Esophagus (tissue), 2 donors: ENCODE measurements at regions not wholly inside any gene's neighbourhood (a gene's known extent, or its start where the extent isn't known, plus 50 kb on each side); places are given as distances from the start of the nearest gene placed in this dataset.
"Not testable (repeated sequence)": the region's sequence is repeated elsewhere in the genome, so short reads cannot be mapped to it uniquely, and the experiment has no call there.

Experiments
- H3K27ac ChIP-seq, 2 donors: one replicate each; pipeline ENCODE4 v1.5.1; 2013; ENCODE audit warnings: low read depth in 2 of 2, mild to moderate bottlenecking in 2 of 2, inconsistent platforms in 1 of 2, low read length in 1 of 2, moderate library complexity in 1 of 2
- H3K27me3 ChIP-seq, 2 donors: one replicate each; pipeline ENCODE4 v1.6.1; 2013; ENCODE audit warnings: low read length in 2 of 2, control low read depth in 1 of 2, mild to moderate bottlenecking in 1 of 2; ENCODE audit not compliant: insufficient read depth in 2 of 2, control insufficient read depth in 1 of 2
- H3K36me3 ChIP-seq, 2 donors: one replicate each; pipeline ENCODE4 v1.6.1; 2013; ENCODE audit warnings: low read length in 1 of 2; ENCODE audit not compliant: control insufficient read depth in 2 of 2, insufficient read depth in 2 of 2
- H3K4me1 ChIP-seq, 2 donors: one replicate each; pipeline ENCODE4 v1.6.1; 2013; ENCODE audit warnings: low read length in 1 of 2; ENCODE audit not compliant: control insufficient read depth in 2 of 2, insufficient read depth in 2 of 2
- H3K4me3 ChIP-seq, 2 donors: one replicate each; pipeline ENCODE4 v1.5.1; 2013; ENCODE audit warnings: low read length in 2 of 2, mild to moderate bottlenecking in 2 of 2, low read depth in 1 of 2, moderate library complexity in 1 of 2
- H3K9me3 ChIP-seq, 2 donors: one replicate each; pipeline ENCODE4 v1.6.1; 2013; ENCODE audit warnings: mild to moderate bottlenecking in 2 of 2, low read depth in 1 of 2, low read length in 1 of 2, moderate library complexity in 1 of 2; ENCODE audit not compliant: control insufficient read depth in 2 of 2, insufficient read depth in 1 of 2
- WGBS, 2 donors: extraction: QIAGEN DNeasy Blood & Tissue Kit; methylation state at CpG; one replicate each; pipeline ENCODE4 v1.1.7; 2013; 5-methylcytosine and 5-hydroxymethylcytosine counted together
- donor health status: healthy with polysubstance abuse.
- donor health status: Bipolar disorder and iron deficiency.

DNA sequence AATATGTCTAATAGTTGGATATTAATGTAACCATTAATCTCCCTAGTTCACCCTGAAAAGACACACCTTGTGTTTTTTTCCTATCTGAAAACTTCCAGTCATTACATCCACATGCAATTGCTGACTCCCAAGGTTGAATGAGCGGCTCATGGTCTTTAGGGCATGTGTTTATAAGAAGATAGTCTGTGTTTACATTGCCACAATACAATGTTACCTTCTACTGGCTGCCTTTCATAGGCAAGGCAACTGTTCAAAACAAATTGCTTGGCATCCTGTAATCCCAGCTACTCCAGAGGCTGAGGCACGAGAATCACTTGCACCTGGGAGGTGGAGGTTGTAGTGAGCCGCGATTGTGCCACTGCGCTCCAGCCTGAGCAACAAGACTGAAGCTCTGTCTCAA is 52.6 kb upstream of the GPCPD1 start:
- WGBS, 2 donors: 65 to 82% methylated on average over 5 of the region's 5 CpGs
- H3K36me3 ChIP-seq: no peaks in the 10 kb centered on the region
- no peaks in the 10 kb centered on the region for H3K27me3 ChIP-seq
- H3K9me3 ChIP-seq: no peaks in the 10 kb centered on the region
- H3K27ac ChIP-seq: no peak overlapping the region
- H3K4me1 ChIP-seq: peaks cover 2 to 7% of the 10 kb centered on the region in 2 donors
- H3K4me3 ChIP-seq: no peak overlapping the region

DNA sequence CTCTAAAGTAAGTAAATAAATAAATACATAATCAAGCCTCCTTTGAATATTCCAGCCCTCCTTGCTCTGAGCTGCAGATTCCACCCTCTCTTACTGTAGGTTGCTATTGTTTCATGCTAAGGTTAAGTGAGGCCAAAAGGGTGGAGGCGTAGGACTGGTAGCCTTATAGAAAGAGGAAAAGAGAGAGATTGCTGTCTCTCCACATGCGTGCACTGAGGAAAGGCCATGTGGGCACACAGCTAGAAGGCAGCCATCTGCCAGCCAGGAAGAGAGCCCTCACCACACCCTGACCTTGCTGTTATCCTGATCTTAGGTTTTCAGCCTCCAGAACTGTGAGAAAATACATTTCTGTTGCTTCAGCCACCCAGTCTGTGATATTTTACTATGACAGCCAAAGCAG is 52.0 kb upstream of the GPCPD1 start:
- H3K4me3 ChIP-seq: no peak overlapping the region
- H3K4me1 ChIP-seq: peaks cover 2 to 5% of the 10 kb centered on the region in 2 donors
- WGBS, 2 donors: 72 to 78% methylated on average over 2 of the region's 2 CpGs
- H3K36me3 ChIP-seq: no peaks in the 10 kb centered on the region
- H3K27me3 ChIP-seq: no peaks in the 10 kb centered on the region
- H3K27ac ChIP-seq: peak overlapping the region in 1 of 2 donors; percentile 23
- no peaks in the 10 kb centered on the region for H3K9me3 ChIP-seq

DNA sequence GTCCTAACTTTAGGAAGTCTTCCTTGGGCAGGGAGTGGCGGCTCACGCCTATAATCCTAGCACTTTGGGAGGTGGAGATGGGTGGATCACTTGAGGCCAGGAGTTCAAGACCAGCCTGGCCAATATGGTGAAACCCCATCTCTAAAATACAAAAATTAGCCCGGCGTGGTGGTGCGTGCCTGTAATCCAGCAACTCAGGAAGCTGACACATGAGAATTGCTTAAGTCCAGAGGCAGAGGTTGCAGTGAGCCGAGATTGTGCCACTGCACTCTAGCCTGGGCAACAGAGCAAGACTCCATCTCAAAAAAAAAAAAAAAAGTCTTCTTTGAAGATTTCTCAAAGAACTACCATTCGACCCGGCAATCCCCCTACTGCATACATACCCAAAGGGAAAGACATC is 50.0 kb upstream of the GPCPD1 start:
- WGBS, 2 donors: 93% methylated on average over 8 of the region's 8 CpGs
- peaks cover 5 to 10% of the 10 kb centered on the region in 2 donors for H3K4me1 ChIP-seq
- not testable (repeated sequence) for H3K27ac ChIP-seq, H3K9me3 ChIP-seq, H3K4me3 ChIP-seq, H3K27me3 ChIP-seq, H3K36me3 ChIP-seq
